Skin epidermis (tissue), 12 donors: ENCODE measurements at regions not wholly inside any gene's neighbourhood (a gene's known extent, or its start where the extent isn't known, plus 50 kb on each side); places are given as distances from the start of the nearest gene placed in this dataset.

Experiments
- H3K27ac ChIP-seq, 21 experiments: fragments of 200-600 bp; sonication (generic) in 11 of 21; one replicate each; pipeline ENCODE4 v1.5.0; 2020; ENCODE audit warnings: mild to moderate bottlenecking in 3 of 21, inconsistent platforms in 2 of 21, moderate library complexity in 2 of 21
- H3K4me3 ChIP-seq, 7 experiments: fragments of 200-600 bp; sonication (generic) in 2 of 7; one replicate each; pipeline ENCODE4 v1.5.0; 2020; ENCODE audit warnings: inconsistent platforms in 2 of 7, mild to moderate bottlenecking in 2 of 7, moderate library complexity in 1 of 7

GRCh38 chr11:130606781-130607511 lies 158.5 kb downstream of the ADAMTS15 start:
- no peak overlapping the region for H3K4me3 ChIP-seq
- peak overlapping the region in 8 of 21 experiments; percentile 6 to 76 (median 54) for H3K27ac ChIP-seq

- H3K4me3 ChIP-seq: no peak overlapping the region
- H3K27ac ChIP-seq: peak overlapping the region in 6 of 21 experiments; percentile 22 to 76 (median 38)
Measured at GRCh38 chr11:130608287-130608686, 159.8 kb downstream of the ADAMTS15 start.

DNA sequence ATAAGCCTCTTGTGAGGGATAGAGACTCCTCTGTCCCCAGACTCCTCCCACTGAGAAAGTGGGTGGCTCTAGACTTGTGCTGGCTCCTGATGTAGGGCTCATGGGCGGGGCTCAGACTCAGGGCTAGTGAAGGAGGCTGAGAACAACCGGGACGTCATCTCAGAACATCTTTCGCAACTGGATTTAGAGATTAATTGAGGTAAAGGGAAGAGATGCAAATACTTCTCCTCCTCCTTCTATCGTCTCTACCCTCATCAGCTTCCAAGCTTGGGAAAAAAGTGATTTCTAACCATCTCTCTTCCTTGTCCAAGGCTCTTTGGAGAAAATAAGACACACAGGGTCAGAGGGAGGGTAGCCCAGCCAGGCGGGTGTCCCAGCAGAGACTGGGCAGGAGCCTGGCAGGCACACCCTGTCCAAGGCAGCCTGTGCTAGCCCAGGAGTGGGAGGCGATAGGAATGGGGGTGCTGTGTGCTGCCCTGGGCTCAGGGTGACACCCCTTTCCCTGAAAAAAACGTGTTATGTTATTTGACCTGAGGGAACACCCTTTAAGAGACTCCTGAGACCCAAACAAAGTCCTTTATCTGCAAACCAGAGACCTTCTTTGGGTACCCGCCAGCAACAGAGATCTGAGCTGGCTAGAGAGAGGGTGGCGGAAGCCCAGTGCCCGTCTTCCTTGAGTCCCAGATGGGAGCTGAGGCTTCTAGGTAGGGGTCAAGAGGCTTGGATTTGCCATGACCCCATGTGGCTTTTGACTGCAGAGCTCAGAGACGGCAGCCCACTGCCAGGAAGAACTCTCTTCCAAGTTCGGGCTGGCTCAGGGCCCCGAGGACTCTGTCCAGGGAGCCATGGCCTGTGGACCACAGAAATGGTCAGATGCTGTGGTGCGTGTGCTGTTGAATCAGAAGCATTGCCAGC lies 160.9 kb downstream of the ADAMTS15 start:
- H3K4me3 ChIP-seq: no peak overlapping the region
- H3K27ac ChIP-seq: peak overlapping the region in 10 of 21 experiments; percentile 6 to 84 (median 66)

- Histone ChIP-seq H3K4me3 (no peak overlapping the region), H3K27ac (no peak overlapping the region)
Measured at GRCh38 chr11:130611791-130612251, 163.4 kb downstream of the ADAMTS15 start.

DNA sequence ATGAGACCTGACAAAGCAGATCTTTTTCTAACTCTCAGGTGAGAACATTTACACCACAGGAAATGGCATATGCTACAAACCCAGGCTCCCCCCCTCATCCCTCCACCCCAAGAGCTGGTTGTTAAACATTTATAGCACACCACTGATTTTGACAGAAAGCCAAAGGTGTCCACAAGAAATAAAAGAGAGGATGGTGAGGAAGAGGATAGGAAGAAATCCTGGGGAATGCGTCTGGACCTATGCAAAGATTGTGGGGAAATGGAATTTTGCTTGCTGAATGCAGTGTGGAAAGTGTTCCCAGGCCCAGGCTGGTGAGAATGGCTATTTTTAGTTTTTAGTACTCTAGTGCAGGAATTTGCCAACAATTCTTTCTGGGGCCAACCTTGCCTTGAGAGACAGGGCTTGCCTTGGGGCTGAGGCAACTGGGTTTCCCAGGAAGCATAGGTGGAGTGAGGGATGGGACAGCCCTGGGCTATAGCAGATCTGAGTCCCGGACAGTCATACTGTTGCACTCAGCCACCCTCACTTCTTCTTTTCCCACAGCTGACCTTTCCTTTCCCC lies 163.9 kb downstream of the ADAMTS15 start:
- Histone ChIP-seq H3K27ac (no peak overlapping the region), H3K4me3 (no peak overlapping the region)

- Histone ChIP-seq H3K27ac (no peak overlapping the region), H3K4me3 (no peak overlapping the region)
Measured at GRCh38 chr11:130613396-130613795, 165.0 kb downstream of the ADAMTS15 start.

GRCh38 chr11:130614591-130614990 lies 166.1 kb downstream of the ADAMTS15 start:
- Histone ChIP-seq H3K27ac (no peak overlapping the region), H3K4me3 (no peak overlapping the region)

- Histone ChIP-seq H3K4me3 (no peak overlapping the region), H3K27ac (no peak overlapping the region)
Measured at GRCh38 chr11:130615561-130615960, 167.1 kb downstream of the ADAMTS15 start.

DNA sequence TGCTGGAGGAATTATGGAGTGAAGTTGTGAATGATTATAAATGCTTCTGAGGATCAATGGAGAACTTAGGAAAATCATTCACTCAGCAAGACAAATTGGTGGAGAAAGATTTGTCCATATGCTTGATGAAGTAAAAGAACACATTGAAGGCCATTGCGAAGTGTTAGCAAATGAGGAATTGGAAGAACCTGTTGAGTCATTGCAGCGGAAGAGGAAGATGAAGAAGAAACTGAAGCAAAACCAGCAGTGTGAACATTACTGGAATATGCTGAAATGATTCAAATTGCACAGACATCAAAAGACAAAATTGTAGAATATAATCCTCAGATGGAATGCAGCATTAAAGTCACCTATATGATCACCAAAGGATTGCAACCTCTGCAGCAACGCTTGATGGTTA lies 168.1 kb downstream of the ADAMTS15 start:
- H3K27ac ChIP-seq: no peak overlapping the region
- no peak overlapping the region for H3K4me3 ChIP-seq

GRCh38 chr11:130617001-130617400 lies 168.6 kb downstream of the ADAMTS15 start:
- Histone ChIP-seq H3K4me3 (no peak overlapping the region), H3K27ac (no peak overlapping the region)

DNA sequence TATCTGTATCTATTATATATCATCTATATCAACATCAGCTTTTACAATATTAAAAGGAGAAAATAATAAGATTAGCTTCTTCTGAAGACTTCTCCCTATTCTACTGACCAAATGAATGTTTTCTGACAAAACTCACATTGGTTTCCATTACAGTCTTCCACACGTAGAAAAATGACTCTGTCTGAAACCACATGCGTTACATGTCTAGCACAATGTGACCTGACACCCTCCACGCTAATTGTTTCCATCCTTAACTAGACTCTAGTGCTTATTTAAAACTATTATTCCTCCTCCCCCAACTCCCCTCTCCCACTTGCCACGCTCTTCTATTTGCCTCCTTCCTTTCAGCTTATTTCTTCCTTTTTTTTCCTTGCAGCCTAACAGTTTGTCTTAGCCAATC lies 172.1 kb downstream of the ADAMTS15 start:
- Histone ChIP-seq H3K4me3 (no peak overlapping the region), H3K27ac (no peak overlapping the region)

GRCh38 chr11:130622141-130622542 lies 173.7 kb downstream of the ADAMTS15 start:
- H3K27ac ChIP-seq: no peak overlapping the region

GRCh38 chr11:130623670-130624668 lies 175.5 kb downstream of the ADAMTS15 start:
- Histone ChIP-seq H3K27ac (no peak overlapping the region), H3K4me3 (no peak overlapping the region)

More at GRCh38 chr11:130622141-130622542, 173.7 kb downstream of the ADAMTS15 start:
- no peak overlapping the region for H3K4me3 ChIP-seq

GRCh38 chr11:130624971-130625544 lies 176.6 kb downstream of the ADAMTS15 start:
- Histone ChIP-seq H3K4me3 (no peak overlapping the region), H3K27ac (no peak overlapping the region)

GRCh38 chr11:130625578-130626306 lies 177.3 kb downstream of the ADAMTS15 start:
- Histone ChIP-seq H3K27ac (no peak overlapping the region), H3K4me3 (no peak overlapping the region)

DNA sequence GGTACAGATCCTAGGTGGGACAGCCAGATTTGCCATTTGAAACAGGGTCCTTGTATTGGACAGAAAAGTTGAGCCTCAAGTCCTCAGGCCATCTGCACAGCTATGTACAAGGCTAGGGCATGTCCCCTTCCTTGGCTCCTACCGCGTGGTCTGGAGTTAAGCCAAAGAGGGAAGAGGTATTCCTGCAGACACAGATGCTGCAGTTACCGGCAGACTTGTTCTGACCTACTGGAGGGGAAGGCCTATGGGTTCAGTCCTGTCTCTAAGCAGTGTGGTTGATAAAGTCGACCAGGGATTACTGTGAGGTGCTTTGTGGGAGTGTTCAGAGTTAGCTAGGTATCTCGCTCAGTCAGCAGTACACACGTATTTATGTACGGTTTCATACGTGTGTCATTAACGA lies 180.6 kb downstream of the ADAMTS15 start:
- Histone ChIP-seq H3K27ac (no peak overlapping the region), H3K4me3 (no peak overlapping the region)

GRCh38 chr11:130631119-130631518 lies 182.7 kb downstream of the ADAMTS15 start:
- Histone ChIP-seq H3K27ac (peak overlapping the region in 1 of 21 experiments; percentile 33), H3K4me3 (no peak overlapping the region)

DNA sequence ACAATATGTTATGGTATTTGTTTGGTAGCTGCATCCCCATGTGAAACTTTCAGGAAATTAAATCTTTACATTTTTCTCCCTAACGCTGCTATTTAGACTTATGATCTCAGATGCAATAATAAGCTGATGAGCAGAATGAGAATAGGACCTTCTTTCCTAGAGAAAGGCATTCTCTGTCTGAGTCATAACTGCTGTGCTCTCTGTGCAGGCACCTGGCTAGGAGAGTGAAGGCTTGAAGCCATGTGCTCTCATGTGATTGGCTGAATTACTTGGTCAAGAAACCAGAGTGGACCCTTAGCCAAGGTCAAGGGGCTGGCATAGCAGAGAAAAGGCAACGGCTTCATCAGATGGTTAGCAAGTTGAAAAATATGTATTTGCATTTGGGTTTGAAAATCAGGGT lies 185.0 kb downstream of the ADAMTS15 start:
- Histone ChIP-seq H3K4me3 (no peak overlapping the region), H3K27ac (no peak overlapping the region)
